Erythroblast (primary cell): ENCODE measurements at regions not wholly inside any gene's neighbourhood (a gene's known extent, or its start where the extent isn't known, plus 50 kb on each side); places are given as distances from the start of the nearest gene placed in this dataset.
"Not testable (repeated sequence)": the region's sequence is repeated elsewhere in the genome, so short reads cannot be mapped to it uniquely, and the experiment has no call there.

Source experiments
- DNase-seq, 2 experiments: peaks; one replicate each; lab custom pipeline; 2025; lab: John Stamatoyannopoulos, UW
- GATA1 ChIP-seq: IDR thresholded peaks from 2 replicates; pipeline ENCODE4 v1.6.1; 2011; ENCODE audit warnings: low read depth, mild to moderate bottlenecking, control low read depth, low read length, moderate library complexity
- POLR2A ChIP-seq: IDR thresholded peaks from 2 replicates; pipeline ENCODE4 v1.6.1; 2011; ENCODE audit warnings: mild to moderate bottlenecking, low read length

DNA sequence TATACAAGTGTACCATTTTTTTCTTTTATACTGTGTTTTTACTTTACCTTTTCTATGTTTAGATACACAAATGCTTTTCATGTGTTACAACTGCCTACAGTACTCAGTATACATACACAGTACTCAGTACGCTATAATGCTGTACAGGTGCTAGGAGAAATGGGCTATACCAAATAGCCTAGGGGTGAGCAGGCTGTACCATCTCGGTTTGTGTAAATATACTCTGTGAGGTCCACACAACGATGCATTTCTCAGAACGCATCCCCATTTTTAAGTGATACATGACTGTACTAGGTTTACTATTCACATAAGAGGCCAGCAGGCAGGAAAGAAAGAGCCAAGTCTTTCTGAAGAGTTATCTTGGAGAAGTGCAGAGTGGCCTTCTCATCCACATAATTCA is 426.4 kb upstream of the MTPN start:
- TF ChIP-seq GATA1 (no peak), POLR2A (no peak)
- DNase-seq: no peak

DNA sequence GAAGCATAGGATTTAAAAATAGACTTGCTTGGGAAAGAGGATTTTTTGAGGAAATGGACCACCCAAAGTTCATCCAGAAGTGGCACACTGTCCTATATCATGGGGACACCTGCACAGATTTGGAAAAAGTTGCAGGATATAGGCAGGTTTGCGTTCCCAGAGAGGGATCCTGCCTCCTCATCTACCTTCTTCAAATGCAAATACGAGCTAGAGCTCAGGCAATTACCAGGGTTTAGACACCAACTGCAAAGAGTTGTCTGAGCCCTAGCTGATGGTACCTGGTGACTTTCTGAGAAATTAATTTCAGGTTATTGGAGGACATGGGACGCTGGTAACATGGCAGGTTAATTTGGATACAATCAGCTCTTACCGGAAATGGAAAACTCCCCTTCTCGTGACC is 423.7 kb upstream of the MTPN start:
- DNase-seq: no peak
- TF ChIP-seq POLR2A: no peak
- no peak for TF ChIP-seq GATA1

DNA sequence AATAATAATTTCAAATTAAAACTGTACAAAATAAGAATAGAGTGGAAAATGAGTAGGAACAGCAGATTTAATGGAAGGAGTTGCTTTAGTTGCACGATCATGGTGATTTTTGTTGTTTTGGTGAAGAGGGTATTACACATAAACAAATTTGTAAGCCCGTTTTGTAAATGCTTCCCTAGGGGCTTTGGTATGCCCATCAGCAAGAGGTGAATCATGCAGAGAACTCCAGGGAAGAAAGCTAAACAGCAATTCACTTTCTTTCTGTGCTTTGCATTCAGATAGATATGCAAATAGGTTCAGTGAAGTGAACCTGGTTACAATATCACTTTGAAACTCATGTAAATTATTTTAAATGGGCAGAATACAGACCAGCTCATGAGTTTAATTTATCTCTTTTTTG is 422.2 kb upstream of the MTPN start:
- TF ChIP-seq POLR2A (no peak), GATA1 (no peak)

GRCh38 chr7:136392856-136393255 is 415.7 kb upstream of the MTPN start:
- DNase-seq: no peak
- no peak for TF ChIP-seq GATA1
- no peak for TF ChIP-seq POLR2A

More for the DNA sequence above, 422.2 kb upstream of the MTPN start:
- DNase-seq: no peak

DNA sequence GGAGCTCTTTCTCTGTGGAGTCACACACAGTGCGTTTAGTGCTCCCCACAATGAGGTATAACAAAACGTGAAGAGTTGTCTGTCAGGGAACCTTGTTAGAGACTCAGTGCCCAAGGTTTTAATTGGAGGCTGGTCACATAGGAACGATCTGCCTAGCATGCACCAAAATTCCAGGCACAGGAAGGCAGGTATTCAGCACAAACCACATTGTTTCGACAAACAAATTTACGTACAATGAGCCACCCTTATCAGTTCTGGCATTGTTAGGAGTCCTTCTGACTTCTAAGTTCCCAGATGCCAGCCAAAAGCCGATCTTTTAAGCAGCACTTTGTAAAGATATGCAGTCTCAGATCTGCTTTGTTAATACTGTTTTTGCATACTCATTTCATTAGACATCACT is 414.2 kb upstream of the MTPN start:
- TF ChIP-seq GATA1 (no peak), POLR2A (no peak)
- DNase-seq: no peak

- TF ChIP-seq POLR2A (no peak), GATA1 (no peak)
- DNase-seq: no peak
These were observed 412.8 kb upstream of the MTPN start for GRCh38 chr7:136389933-136390332.

DNA sequence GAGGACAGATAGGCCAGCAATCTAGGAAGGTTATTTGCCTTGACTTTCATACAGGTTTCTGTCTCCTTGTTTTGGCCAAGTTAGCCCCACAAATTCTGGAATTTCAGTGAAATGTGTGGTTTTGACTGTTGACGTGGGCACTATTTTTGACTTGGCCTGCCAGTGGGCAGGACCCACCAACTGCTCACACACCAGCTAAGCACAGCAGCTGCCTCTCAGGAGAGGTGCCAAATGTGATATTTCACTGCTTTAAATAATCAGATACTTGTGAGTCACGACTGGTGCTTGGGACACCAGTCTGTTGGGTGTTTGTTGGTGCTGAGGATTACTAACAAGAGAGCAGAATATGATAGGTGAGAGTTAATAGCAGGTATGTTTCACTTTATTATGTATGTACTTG is 409.7 kb upstream of the MTPN start:
- no peak for DNase-seq
- TF ChIP-seq GATA1 (no peak), POLR2A (no peak)

DNA sequence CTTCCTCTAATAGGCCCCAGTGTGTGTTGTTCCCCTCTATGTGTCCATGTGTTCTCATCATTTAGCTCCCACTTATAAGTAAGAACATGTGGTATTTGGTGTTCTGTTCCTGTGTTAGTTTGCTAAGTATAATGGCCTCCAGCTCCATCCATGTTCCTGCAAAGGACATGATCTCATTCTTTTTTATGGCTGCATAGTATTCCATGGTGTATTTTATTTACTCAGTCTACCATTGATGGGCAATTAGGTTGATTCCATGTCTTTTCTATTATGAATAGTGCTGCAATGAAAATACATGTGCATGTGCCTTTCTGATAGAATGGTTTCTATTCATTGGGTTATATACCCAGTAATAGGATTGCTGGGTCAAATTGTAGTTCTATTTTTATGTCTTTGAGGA is 394.2 kb upstream of the MTPN start:
- DNase-seq: not testable (repeated sequence)

GRCh38 chr7:136370137-136370536 is 393.0 kb upstream of the MTPN start:
- no peak for DNase-seq
- TF ChIP-seq GATA1 (no peak), POLR2A (no peak)

GRCh38 chr7:136369225-136369624 is 392.1 kb upstream of the MTPN start:
- no peak for DNase-seq
- TF ChIP-seq POLR2A (no peak), GATA1 (no peak)

DNA sequence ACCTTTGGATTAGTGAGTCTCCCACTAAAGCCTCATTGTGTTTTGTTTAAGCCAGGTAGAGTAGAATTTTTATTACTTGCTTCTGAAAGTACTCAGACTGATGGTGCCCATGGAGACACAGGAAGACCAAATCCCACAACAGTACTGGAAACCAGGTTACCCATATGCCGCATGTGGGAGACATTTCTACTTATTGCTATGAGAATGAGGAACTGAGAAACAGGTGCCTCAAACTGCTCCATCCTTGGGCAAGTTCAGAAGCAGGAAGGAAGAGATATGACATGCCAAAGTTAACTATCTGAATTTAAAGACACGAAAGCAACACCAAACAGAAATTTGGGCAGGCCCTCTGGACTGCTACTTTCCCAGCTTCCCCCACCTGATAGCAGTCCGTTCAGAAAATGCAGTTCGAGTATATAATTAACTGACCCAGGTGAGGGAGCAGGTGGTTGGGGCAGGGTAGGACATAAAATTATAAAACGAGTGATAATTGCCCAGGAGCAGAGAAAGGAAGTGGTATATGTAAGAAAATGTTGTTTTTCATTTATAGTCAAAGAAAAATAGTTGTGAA is 382.3 kb upstream of the MTPN start:
- TF ChIP-seq POLR2A (no peak), GATA1 (no peak)

DNA sequence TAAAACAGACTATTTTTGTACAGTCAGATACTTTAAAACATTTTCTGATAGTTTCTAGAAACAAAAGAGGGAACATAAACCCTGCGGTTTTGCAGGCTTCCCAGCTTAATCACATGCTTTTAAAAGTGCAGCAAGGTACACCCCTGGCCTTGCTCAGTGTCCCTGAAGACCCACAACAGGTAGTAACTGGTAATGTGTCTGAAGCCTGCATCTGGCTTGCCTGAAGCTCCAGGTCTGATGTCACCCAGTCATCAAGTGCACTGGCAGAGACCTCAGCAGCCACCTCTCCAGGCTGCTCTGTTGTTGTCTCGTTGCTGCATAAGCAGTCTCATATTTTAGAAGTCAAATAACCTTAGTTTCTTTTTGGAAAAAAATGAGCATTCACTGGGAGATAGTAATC is 376.1 kb upstream of the MTPN start:
- DNase-seq: no peak
- TF ChIP-seq POLR2A: no peak
- no peak for TF ChIP-seq GATA1

More for the DNA sequence above, 382.3 kb upstream of the MTPN start:
- DNase-seq: no peak

GRCh38 chr7:136348542-136349192 is 371.5 kb upstream of the MTPN start:
- TF ChIP-seq POLR2A (no peak), GATA1 (no peak)

DNA sequence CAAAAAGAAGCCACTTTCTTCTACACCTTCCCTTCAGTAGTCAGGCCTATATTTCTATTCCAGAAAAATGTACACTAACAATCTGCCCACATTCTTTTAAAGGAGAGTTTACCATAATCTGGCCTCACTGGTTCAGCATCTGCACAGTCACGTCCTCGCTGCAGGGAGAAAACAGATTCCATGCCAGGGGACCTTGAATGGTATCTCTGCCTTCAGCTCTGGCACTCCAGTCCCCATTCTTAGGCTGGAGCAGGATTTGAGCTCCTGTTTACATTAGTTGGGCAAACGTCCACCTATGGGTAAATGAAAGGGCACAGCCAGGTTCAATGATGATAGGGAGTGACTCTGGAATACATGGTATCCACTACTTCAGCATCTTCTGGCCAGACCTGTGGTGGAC is 371.0 kb upstream of the MTPN start:
- DNase-seq: no peak
- TF ChIP-seq POLR2A (no peak), GATA1 (no peak)

More at GRCh38 chr7:136348542-136349192, 371.5 kb upstream of the MTPN start:
- DNase-seq: no peak

DNA sequence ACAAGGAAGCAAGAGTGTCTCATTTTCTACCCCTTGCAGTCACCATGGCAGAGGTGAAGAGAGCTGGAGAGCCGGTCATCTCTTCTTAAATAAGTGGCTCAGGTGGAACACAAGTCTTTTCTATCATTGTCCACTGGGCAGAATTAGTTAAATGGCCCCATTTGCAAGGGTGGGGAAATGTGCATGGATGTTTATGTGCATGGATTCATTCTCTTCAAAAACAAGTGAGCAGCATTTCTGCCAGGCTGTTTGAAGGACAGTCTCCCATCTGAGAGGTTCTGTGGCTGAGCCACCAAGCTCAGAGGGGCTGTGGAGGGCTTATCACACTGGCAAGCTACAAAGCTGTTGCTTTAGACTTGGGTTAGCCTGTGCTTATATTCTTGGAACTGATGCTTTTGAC is 370.3 kb upstream of the MTPN start:
- no peak for TF ChIP-seq POLR2A
- TF ChIP-seq GATA1: no peak
- no peak for DNase-seq

- TF ChIP-seq POLR2A: no peak
- TF ChIP-seq GATA1: no peak
- DNase-seq: no peak
These were observed 365.1 kb upstream of the MTPN start for GRCh38 chr7:136342251-136342650.
